NK-92 (cell line): ENCODE measurements at regions not wholly inside any gene's neighbourhood (a gene's known extent, or its start where the extent isn't known, plus 50 kb on each side); places are given as distances from the start of the nearest gene placed in this dataset.

Source experiments
- DNase-seq: peaks from one replicate; lab custom pipeline; 2025; ENCODE audit not compliant: unreplicated experiment; lab: John Stamatoyannopoulos, UW

- no peak for DNase-seq
These were observed 226.6 kb upstream of the RPL38 start for GRCh38 chr17:73976676-73977521.

- no peak for DNase-seq
These were observed 223.0 kb upstream of the RPL38 start for GRCh38 chr17:73980517-73980916.

GRCh38 chr17:73982871-73983270 lies 220.6 kb upstream of the RPL38 start:
- DNase-seq: no peak

GRCh38 chr17:73983621-73984400 lies 219.7 kb upstream of the RPL38 start:
- DNase-seq: no peak

GRCh38 chr17:73984941-73985340 lies 218.5 kb upstream of the RPL38 start:
- no peak for DNase-seq

GRCh38 chr17:73985466-73986015 lies 217.9 kb upstream of the RPL38 start:
- DNase-seq: no peak

- DNase-seq: no peak
These were observed 216.8 kb upstream of the RPL38 start for GRCh38 chr17:73986641-73987177.

- DNase-seq: no peak
These were observed 216.1 kb upstream of the RPL38 start for GRCh38 chr17:73987395-73987794.

GRCh38 chr17:73987845-73988509 lies 215.5 kb upstream of the RPL38 start:
- DNase-seq: no peak

GRCh38 chr17:73989671-73990070 lies 213.8 kb upstream of the RPL38 start:
- DNase-seq: no peak

GRCh38 chr17:73990290-73990689 lies 213.2 kb upstream of the RPL38 start:
- no peak for DNase-seq

GRCh38 chr17:73991260-73991659 lies 212.2 kb upstream of the RPL38 start:
- DNase-seq: no peak

- no peak for DNase-seq
These were observed 208.5 kb upstream of the RPL38 start for GRCh38 chr17:73994946-73995345.

GRCh38 chr17:73997059-73997458 lies 206.4 kb upstream of the RPL38 start:
- DNase-seq: no peak

GRCh38 chr17:73998249-73998648 lies 205.2 kb upstream of the RPL38 start:
- no peak for DNase-seq

GRCh38 chr17:73998653-73999645 lies 204.5 kb upstream of the RPL38 start:
- DNase-seq: no peak

- DNase-seq: no peak
These were observed 202.3 kb upstream of the RPL38 start for GRCh38 chr17:74001145-74001544.

GRCh38 chr17:74002241-74002640 lies 201.2 kb upstream of the RPL38 start:
- DNase-seq: no peak

GRCh38 chr17:74004056-74004455 lies 199.4 kb upstream of the RPL38 start:
- DNase-seq: no peak

- DNase-seq: no peak
These were observed 197.7 kb upstream of the RPL38 start for GRCh38 chr17:74005790-74006189.
